ENCODE measurements at regions not wholly inside any gene's neighbourhood (a gene's known extent, or its start where the extent isn't known, plus 50 kb on each side); places are given as distances from the start of the nearest gene placed in this dataset.

GRCh38 chr14:21724090-21724973 is 50.7 kb upstream of the OR4E1 start:
- ChIA-PET CTCF (interaction anchor here (1.1 to 2.7 kb wide), 8 partner anchors 10 to 836 kb away, joined by 3 to 27 read pairs (median 4); no protein-coding TSS in a partner anchor), POLR2A (interaction anchor here (0.7 kb wide), 1 partner anchor 823 kb away, joined by 3 read pairs; no protein-coding TSS in a partner anchor)
- intact Hi-C loops (cut with micrococcal nuclease) = loop anchor here (5.0 kb wide), 1 partner anchor 833 kb away; no protein-coding TSS in a partner anchor
- Mint-ChIP-seq H3K9me3 (no peaks in the 10 kb centered on the region), H3K27ac (peak overlapping the region; percentile 80), H3K4me3 (peak overlapping the region; percentile 69), H3K27me3 (peaks cover 14% of the 10 kb centered on the region), H3K36me3 (no peaks in the 10 kb centered on the region), H3K4me1 (ENCODE audit: low read depth) (peaks cover 3% of the 10 kb centered on the region)
- no peak for DNase-seq

- peaks cover 3% of the 10 kb centered on the region for H3K4me1 Mint-ChIP-seq (ENCODE audit: low read depth)
- peak; percentile 63 for DNase-seq
- H3K27ac Mint-ChIP-seq = peak overlapping the region; percentile 80
- H3K4me3 Mint-ChIP-seq = peak overlapping the region; percentile 69
- H3K27me3 Mint-ChIP-seq = peaks cover 16% of the 10 kb centered on the region
- ChIA-PET POLR2A (interaction anchor here (0.7 kb wide), 1 partner anchor 824 kb away, joined by 3 read pairs; no protein-coding TSS in a partner anchor), CTCF (interaction anchor here (0.6 to 2.7 kb wide), 12 partner anchors 8 to 847 kb away, joined by 3 to 27 read pairs (median 4); no protein-coding TSS in a partner anchor)
- H3K9me3 Mint-ChIP-seq = no peaks in the 10 kb centered on the region
- no peaks in the 10 kb centered on the region for H3K36me3 Mint-ChIP-seq
- intact Hi-C loops (cut with micrococcal nuclease) = loop anchor here (5.0 kb wide), 1 partner anchor 834 kb away; no protein-coding TSS in a partner anchor
Measured at GRCh38 chr14:21723431-21724045, 49.9 kb upstream of the OR4E1 start.
